HG02571 (cell line): ENCODE measurements at regions not wholly inside any gene's neighbourhood (a gene's known extent, or its start where the extent isn't known, plus 50 kb on each side); places are given as distances from the start of the nearest gene placed in this dataset.
"Not testable (repeated sequence)": the region's sequence is repeated elsewhere in the genome, so short reads cannot be mapped to it uniquely, and the experiment has no call there.

ENCODE experiments used
- ATAC-seq: cut with Tn5 transposase; IDR thresholded peaks from one replicate; pipeline ENCODE4 v1.9.1; 2021; ENCODE audit warnings: mild to moderate bottlenecking, moderate library complexity; ENCODE audit not compliant: unreplicated experiment

DNA sequence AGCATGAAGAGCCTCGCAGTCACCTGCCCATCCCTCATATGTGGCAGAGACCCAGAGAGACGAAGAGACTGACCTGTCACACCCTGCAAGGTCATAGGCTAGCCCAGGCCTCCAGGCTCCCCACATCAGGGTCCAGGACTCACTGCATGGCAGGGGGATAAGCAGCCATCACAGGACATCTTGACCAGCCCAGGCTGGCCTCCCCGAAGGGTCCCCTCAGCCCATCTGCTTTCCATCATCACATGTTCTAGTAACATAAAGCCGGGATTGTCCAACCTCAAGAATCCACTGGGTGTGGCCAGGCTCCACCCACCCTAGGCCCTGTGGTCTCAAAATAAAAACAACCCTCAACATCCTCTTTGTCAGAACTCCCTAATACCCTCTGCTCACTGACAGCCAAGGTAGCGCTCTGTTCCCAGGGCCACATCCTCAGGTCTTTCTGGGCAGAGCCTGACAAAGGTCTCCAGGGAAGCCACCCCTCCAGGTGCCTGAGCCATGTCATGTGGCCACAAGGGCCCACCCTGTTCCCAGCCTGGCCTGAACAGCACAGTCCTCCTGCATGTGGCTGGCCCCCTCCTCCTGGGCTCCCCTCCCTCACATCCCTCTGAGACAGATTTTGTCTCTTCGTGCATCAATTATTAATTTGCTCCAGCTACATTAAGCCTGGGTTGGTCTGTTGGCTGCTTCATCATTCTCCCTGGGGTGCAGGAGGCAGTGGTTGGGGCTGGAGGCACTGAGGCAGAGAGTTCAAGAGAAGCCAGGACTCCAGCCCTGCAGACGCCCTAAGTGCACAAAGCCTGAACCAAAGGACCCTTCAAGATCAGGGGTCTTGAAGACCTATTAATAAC, 131.8 kb upstream of the UNC5B start:
- no peak for ATAC-seq

DNA sequence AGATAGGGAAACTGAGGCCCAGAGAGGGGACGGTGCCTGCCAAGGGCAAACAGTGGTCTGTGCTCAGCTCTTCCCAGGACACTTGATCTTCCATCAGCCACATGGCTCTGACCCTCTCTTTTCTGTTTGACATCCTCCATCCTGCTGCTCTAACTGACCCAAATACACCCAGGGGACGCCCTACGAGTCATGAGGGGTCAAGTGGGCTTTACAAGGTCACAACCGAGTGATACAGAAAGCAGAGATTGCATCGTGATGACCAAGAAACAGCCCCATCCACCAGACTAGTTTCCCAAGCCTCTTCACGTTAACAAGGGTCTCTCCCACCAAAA, 131.2 kb upstream of the UNC5B start:
- no peak for ATAC-seq

DNA sequence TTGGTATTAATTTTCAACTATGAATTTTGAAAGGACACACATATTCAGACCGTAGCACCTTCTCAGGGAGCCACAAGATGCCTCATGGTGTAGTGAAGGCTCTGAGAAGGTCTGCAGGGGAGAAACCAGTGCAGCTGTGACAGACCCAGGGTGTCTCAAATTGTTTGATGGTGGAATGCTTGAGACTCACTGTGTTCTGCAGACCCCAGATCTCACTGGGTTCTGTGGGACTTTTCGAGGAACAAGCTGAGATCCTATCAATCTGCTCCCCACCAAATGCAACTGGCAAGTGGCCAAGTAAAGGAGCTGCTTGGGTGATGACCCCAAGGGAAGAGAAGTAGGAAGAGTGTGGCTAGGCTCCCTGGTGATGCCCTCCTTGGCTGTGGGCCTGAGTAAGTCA, 130.5 kb upstream of the UNC5B start:
- ATAC-seq = no peak

DNA sequence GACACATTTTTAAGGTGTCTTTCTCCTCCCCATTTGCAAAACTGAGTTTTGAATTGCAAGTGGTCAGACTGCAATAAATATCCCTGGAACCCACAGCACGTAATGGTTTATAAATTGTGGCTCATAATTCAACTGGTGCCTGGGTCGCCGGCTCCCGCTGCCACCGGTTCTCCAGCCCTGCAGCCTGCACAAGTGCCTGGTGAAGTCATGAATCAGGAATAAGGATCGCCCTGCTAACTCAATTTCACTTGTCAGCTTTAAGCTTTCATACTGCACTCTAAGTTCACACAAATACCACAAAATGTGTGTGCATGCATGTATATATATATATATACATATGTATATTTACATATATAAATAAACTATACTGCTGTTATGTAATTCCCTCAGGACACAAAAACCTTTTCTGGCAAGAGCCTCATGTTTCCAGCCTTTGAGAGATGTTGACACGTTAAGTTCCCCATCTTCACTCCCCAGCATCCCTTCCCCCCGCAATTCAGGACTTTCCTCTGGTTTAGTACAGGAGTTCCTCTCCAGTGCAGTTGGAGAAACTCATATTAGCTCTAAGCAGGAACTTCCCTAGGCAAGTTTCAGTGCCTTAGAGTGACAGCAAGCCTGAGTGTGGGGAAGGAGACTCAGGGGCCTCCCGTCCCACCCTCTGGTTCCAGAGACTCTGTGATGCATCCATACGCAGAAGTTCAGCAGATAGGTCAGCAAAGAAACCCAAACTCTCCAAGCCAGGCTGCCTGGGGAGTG, 129.2 kb upstream of the UNC5B start:
- no peak for ATAC-seq

DNA sequence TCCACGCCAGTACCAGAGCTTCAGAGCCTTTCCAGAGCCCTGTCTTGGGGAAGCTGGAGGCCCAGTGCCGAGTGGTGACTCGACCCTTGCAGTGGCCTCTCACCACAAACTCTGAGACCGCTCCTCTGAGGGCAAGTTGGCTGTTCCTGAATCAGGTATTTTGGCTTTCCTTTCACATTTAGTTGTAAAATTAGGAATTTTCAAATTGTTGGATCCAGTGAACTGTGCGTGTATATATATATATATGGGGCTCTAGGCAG, 128.7 kb upstream of the UNC5B start:
- no peak for ATAC-seq

DNA sequence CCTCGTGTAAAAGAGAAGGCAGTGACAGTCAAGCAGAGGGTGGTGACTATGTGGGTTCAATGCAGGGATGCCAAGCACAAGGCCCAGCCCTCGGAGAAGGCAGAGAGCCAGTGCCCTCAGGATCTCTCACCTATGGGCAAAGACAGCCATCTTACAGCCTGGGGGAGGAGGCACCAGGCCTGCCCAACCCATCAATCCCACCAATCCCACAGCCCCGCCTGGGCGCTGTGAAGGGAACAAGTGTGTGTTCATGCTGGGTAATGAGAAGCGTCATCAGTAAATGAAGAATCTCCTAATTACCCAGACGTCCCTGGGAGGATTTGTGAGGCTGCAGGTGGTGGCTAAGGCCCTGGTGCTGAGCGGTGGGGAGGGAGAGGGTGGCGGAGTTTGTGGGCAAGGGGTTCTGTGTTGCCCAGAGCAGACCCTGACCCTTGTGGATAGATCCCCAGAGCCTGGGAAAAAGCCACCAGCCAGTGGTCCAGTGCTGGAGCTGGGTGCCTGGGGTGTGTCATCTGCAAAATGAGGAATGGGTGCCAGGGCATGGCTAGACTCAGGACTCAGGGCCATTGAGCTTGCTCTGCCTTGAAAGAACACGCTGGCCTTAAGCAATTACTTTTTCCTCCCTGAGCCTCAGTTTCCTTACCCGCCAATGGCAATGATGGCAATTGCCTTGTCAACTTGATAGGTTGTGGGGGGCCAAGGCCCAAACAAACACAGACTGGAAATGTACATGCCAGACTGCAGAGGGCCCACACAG, 128.1 kb upstream of the UNC5B start:
- no peak for ATAC-seq

DNA sequence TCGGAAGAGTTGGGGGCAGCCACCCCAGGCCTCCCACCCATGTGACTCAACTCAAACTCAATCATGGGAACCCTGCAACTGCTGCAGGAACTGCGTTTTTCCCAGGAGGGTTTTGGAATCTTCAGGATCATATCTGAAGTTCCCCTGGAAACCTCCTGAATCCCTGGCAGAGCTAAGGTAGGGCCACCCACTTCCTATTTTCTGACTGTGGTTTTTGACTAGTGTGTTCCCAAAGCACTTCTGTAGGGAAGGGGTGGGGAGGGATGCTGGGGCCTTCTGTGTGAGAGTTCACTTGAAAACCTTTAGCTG, 127.6 kb upstream of the UNC5B start:
- no peak for ATAC-seq

DNA sequence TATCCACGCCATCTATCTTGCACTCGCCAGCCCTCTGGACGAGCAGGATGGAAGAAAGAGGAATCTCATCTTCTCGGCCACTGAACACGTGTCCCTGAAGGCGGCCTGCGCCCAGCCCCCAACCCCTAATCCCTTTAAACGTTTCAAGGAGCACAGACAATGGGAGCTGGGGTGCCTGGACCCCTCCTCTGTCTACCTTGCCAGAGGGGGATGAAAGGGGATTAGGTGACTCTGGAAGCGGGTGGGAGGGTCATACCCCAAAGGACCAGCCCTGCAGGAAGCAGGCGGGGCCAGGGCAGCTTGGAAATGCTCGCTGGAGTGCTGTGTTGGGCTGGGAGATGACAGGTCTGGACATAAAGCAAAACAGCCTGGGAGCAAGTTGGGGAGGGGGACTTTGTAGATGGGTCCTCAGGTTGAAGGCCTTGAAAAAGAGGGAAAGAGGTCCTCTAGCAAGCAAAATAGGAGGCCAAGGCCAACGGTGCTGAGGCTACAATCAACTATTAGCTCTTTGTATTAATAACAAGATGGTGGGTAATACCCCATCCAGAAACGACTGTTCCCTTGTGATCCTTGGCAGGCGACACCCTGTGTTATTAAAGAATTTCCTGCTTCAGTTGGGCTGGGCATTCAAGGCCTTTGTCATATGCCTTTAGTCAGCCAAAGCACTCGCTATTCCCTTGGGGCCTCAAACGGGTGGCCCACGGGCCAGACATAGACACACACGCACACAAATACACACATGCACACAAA, 126.5 kb upstream of the UNC5B start:
- no peak for ATAC-seq

DNA sequence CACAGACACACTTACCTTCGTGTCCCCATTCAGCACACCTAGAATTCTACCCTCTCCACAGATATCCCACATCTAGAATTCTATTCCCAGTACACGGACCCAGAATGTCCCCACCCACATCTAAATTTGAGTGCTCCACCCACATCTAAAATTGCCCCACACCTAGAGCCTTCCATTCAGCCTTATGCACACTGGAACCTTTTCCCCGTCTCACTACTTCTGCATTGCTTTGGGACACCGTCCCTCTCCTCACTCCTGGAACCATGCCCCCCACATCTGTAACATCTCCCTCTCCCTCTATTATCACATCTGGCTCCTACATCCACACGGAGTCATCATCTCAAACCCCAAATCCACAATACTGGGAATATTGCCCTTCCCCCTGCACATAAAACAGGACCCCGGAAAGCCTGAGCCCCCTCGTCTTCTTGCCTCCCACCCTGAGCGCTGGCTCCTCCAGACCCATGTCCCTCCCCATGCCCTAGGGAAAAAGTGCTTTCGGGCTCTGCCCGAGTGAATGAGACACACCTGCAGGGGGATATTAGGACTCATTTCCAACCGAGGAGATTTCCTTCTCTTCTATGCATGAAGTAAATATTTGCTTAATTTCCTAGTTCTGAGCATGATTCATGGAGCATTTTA, 125.8 kb upstream of the UNC5B start:
- no peak for ATAC-seq

DNA sequence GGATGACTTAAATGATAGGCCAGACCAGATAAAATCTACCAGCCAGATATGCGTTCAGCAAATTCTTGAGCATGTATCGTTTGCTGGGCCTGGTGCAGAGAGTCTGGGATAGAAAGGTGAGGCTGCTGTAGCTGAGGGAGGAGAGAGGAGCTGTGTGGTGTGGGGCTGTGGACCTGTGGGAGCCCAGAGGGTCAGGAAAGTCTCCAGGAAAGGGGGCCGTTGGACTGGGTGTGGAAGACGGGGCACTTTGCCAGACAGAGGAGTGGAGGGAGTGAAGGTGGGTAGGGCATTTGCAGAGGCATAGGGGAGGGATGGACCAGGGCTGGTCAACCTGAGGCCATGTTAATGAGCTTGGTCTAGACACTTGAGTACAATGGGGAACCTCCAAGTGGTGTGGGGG, 124.7 kb upstream of the UNC5B start:
- no peak for ATAC-seq

DNA sequence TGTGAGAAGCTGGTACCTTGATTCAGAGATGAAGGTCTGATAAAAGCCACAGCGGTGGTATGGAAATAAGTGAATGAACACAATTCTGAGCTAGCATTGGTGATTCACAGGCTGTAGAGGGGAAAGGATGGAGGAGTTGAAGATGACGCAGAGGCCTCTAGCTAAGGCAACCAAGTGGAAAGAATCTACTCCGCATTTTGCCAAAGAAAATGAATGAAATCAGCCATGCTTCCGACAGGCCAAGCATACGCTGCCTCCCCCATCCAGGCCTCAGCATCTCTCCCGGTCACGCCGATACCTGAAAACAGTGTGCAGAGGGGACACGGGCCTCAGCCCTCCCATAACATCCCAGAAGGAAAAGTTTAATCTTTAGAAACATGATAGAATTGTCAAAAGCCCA, 124.3 kb upstream of the UNC5B start:
- ATAC-seq = no peak

DNA sequence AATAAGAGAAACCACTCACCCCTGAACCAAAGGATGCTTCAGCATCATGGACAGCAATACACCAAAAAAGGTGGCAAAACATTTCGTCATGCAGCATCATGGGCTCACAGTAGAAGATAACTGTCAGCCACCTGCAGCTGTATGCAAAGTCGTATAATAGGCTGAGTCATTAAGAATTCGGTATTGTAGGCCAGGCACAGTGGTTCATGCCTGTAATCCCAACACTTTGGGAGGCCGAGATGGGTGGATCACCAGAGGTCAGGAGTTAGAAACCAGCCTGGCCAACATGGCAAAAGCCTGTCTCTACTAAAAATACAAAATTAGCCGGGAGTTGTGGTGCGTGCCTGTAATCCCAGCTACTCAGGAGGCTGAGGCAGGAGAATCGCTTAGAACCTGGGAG, 123.8 kb upstream of the UNC5B start:
- ATAC-seq = not testable (repeated sequence)

DNA sequence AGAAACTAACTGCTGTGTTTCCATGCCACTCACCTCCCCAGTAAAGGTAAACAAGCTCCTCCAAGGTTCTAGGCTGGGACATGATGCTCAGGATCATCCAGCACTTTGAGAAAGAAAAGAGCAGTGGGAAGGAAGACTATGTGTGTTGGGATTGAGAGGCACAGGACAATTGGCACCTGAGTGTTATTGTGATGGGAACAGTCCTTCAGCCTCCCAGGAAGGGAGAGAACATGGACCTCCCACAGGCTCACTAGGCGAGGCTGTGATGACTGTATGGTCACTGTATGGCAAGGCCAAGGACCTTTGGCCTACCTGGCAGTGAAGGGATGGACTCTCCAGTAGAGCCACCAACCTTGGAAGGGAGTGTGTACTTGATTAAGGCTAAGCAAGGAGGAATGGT, 123.2 kb upstream of the UNC5B start:
- no peak for ATAC-seq

DNA sequence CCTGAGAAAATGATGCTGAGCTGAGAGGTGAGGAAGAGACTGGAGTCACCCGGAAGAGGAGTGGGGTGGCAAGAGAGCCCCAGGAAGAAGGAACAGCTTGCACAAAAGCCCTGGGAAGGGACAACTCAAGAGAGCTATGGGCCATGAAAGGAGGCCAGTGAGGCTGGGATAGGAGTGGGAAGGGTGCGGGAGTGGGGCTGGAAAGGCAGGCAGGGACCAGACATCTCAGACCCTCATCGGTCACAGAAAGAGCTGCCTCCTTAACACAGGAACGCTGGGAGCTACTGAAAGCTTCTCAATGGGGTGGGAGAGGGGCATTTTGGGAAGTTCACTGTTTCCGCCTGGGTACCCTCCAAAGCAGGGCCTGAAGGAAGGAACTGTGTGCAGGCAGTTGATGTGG, 122.0 kb upstream of the UNC5B start:
- no peak for ATAC-seq

DNA sequence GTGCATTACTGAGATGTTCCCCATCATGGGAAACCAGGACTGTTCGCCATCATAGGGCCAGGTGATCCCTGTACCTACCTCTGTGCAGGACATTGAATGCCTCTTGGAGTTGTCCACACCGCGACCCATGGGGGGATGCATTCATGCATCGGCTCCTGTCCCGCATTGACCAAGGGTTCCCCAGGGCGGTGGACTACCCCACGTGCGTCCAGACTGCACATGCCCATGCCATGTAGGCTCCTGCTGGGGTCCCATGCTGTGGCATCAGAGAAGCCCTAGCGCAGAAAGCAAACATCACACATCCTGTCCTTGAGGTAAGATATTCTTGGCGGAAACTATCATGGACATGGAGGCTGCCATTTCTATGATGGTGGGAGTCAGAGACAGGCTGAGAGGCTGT, 121.6 kb upstream of the UNC5B start:
- ATAC-seq = no peak

DNA sequence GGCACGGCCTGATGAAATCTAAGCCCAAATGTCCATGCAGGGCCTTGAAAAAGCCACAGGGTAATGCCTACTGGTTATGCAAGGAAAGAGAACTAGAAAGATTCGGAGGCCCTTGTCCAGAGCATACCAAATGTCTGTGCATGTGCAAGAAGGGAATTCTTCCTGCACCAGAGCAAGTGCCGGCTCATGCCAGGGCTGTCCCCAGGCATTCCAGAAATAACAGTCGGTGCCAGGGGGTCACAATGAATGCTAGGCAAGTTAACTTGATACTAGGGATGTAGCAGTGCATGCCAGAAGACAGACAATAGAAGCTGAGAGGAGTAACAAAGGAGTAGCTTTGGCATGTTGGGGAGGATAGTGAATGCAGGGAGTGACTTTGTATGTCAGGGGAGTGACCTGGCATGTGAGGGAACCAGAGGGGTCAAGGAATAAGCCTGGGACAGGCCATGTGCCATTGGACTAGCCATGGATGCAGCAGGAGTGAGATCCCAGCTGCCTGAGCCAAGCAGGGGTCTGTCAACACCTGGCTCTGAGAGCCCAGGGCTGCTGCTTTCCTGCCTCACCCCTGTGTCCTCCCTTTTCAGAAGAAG, 119.5 kb upstream of the UNC5B start:
- no peak for ATAC-seq

DNA sequence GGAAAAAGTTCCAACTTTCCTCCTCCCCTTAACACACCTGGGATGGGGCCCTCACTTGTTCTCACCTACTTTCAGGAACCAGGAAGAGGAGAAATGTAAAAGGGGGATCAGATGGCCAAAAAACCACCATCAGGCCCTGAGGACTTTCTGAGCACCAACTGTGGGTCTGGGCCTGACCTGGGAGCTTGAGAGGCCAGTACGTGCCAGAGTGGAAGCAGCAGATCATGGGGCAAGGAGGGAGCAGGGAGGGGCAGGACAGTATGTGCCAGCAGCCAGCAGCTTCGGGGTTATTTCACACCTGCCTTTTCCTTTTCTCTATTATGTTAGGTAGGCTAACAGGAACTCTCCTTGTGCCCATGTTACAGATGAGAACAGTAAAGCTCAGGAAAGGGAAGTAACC, 118.8 kb upstream of the UNC5B start:
- no peak for ATAC-seq

DNA sequence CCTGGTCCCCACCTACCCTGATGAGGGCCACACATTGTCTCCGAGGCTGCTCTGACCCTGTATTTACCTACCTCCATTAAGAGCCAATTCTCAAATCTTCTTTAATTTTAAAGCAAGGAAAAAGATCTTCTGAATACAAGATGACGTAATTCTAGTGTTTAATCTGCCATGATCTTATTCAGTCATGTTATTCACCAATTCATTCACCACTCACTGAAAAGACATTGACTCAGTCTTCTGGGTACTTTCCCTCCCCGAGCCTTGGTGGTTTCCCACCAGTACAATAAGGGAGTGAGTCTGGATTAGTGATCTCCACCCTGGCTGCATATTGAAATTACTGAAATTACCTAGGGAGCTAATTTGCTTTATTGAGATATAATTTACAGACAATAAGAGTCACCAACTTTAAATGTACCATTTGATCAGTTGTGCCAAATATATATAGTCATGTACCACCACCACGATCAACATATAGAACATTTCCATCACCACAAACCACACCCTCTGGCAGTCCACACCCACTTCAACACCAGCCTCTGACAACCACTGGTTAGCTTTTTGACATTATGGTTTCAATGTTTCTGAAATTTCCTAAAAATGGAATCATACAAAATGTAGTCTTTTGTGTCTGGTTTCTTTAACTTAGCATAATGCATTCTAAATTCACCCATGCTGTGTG, 117.5 kb upstream of the UNC5B start:
- ATAC-seq = no peak

DNA sequence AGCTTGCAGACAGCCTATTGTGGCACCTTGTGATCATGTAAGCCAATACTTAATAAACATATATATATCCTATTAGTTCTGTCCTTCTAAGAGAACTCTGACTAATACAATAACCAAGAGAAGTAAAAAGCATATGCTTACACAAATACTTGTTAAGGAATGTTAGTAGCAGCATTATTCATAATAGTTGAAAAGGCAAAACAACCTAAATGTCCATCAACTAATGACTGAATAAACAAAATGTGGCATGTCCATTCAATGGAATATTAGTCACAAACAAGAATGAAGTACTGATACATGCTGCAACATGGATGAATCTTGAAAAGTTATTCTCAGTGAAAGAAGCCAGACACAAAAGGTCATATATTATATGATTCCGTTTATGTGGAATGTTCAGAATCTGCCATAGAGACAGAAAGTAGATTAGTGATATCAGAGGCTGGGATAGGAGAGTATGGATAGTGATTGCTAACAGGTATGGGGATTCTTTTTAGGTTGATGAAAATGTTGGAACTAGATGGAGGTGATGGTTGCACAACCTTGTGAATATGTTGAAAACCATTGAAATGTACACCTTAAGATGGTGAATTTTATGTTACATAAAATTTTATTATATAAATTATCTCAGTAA, 112.5 kb upstream of the UNC5B start:
- no peak for ATAC-seq

DNA sequence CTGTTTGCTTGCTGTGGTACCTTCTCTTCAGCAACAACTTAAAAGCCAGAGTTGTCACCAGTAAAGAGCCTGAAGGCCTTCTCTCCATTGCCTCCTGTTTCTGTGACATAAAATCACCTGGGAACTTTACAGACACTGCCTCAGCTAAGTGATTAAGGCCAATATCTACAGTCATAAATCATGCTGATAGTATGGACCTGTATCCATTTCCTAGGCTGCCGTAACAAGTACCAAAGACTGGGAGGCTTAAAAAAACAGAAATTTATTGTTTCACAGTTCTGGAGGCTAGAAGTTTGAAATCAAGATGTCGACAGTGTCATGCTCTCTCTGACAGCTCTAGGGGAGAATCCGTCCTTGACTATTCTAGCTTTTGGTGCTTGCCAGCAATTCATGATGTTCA, 108.4 kb upstream of the UNC5B start:
- ATAC-seq = no peak
